ENCODE measurements at regions not wholly inside any gene's neighbourhood (a gene's known extent, or its start where the extent isn't known, plus 50 kb on each side); places are given as distances from the start of the nearest gene placed in this dataset.

DNA sequence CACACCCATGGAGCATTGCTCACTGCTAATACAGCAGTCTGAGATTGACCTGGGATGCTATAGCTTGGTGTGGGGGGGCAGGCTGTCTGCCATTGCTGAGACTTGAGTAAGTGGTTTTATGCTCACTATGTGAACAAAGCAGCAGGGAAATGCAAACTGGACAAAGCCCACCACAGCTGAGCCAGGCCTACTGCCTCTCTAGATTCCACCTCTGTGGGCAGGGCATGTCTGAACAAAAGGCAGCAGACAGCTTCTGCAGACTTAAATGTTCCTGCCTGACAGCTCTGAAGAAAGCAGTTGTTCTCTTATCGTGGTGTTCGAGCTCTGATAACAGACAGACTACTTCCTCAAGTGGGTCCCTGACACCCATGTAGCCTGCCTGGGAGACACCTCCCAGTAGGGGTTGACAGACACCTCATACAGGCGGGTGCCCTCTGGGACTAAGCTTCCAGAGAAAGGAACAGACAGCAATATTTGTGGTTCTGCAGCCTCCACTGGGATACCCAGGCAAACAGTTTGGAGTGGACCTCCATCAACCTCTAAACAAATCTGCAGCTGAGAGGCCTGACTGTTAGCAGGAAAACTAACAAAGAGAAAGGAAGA, 2204.8 kb downstream of the TP53TG3F start:
- H3K4me1 ChIP-seq (ENCODE audit: control insufficient read depth, low read length), result no peaks in the 10 kb centered on the region
- no peaks in the 10 kb centered on the region for H3F3A ChIP-seq (ENCODE audit: control insufficient read depth, insufficient read depth)
- H3K4me2 ChIP-seq (ENCODE audit: low read length), result no peak overlapping the region
- no peaks in the 10 kb centered on the region for H3K9me2 ChIP-seq (replicated peaks; ENCODE audit: control insufficient read depth, low read length)
- peaks cover 3% of the 10 kb centered on the region; the same call in 1 of the 2 replicates for H3K9me3 ChIP-seq (ENCODE audit: control insufficient read depth, insufficient read depth, low read length)
- no peaks in the 10 kb centered on the region for H3K36me3 ChIP-seq (ENCODE audit: control insufficient read depth, low read length)
- no peaks in the 10 kb centered on the region for H3K79me2 ChIP-seq (ENCODE audit: control insufficient read depth, low read length)
- no peaks in the 10 kb centered on the region for H4K20me1 ChIP-seq (ENCODE audit: control insufficient read depth, insufficient read depth, low read depth, low read length)
- no peak overlapping the region for H3K27ac ChIP-seq (ENCODE audit: low read depth, low read length)
- no peak overlapping the region for H3K4me3 ChIP-seq (ENCODE audit: low read length)
- H3K27me3 ChIP-seq (ENCODE audit: control insufficient read depth, low read length), result no peaks in the 10 kb centered on the region
- TF ChIP-seq EZH2phosphoT487 (IDR thresholded peaks at IDR 0.05; ENCODE audit: borderline replicate concordance, low read length), result no peak
- TF ChIP-seq, protein P1, sequence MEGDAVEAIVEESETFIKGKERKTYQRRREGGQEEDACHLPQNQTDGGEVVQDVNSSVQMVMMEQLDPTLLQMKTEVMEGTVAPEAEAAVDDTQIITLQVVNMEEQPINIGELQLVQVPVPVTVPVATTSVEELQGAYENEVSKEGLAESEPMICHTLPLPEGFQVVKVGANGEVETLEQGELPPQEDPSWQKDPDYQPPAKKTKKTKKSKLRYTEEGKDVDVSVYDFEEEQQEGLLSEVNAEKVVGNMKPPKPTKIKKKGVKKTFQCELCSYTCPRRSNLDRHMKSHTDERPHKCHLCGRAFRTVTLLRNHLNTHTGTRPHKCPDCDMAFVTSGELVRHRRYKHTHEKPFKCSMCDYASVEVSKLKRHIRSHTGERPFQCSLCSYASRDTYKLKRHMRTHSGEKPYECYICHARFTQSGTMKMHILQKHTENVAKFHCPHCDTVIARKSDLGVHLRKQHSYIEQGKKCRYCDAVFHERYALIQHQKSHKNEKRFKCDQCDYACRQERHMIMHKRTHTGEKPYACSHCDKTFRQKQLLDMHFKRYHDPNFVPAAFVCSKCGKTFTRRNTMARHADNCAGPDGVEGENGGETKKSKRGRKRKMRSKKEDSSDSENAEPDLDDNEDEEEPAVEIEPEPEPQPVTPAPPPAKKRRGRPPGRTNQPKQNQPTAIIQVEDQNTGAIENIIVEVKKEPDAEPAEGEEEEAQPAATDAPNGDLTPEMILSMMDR (IDR thresholded peaks at IDR 0.05; ENCODE audit: low read depth, low read length, poor library complexity, severe bottlenecking), result no peak

DNA sequence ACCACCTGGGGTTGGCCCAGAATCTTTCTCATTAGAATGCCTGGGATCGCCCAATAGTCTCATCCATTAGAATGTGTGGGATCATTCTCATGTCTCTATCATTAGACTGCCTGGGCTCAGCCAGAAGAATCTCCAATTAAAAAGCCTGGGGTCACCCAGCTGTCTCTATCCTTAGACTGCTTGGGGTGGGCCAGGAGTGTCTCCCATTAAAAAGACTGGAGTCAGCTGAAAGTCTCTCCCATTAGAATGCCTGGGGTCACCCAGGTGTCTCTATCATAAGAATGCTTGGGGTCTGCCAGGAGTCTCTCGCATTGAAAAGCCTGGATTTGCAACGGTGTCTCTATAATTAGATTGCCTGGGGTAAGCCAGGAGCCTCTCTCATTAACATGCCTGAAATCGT, 2225.7 kb downstream of the TP53TG3F start:
- Histone ChIP-seq H3K9me3 (ENCODE audit: control insufficient read depth, insufficient read depth, low read length) (peaks cover 10% of the 10 kb centered on the region; the same call in 1 of the 2 replicates), H3K4me1 (ENCODE audit: control insufficient read depth, low read length) (no peaks in the 10 kb centered on the region), H3K4me3 (ENCODE audit: low read length) (no peak overlapping the region), H3K4me2 (ENCODE audit: low read length) (no peak overlapping the region), H3K36me3 (ENCODE audit: control insufficient read depth, low read length) (no peaks in the 10 kb centered on the region), H3K27ac (ENCODE audit: low read depth, low read length) (no peak overlapping the region), H3F3A (ENCODE audit: control insufficient read depth, insufficient read depth) (no peaks in the 10 kb centered on the region), H3K9me2 (replicated peaks; ENCODE audit: control insufficient read depth, low read length) (no peaks in the 10 kb centered on the region), H4K20me1 (ENCODE audit: control insufficient read depth, insufficient read depth, low read depth, low read length) (no peaks in the 10 kb centered on the region), H3K79me2 (ENCODE audit: control insufficient read depth, low read length) (no peaks in the 10 kb centered on the region), H3K27me3 (ENCODE audit: control insufficient read depth, low read length) (no peaks in the 10 kb centered on the region)
- no peak for TF ChIP-seq EZH2phosphoT487 (IDR thresholded peaks at IDR 0.05; ENCODE audit: borderline replicate concordance, low read length)
- TF ChIP-seq, protein P1 (IDR thresholded peaks at IDR 0.05; ENCODE audit: low read depth, low read length, poor library complexity, severe bottlenecking), result no peak

DNA sequence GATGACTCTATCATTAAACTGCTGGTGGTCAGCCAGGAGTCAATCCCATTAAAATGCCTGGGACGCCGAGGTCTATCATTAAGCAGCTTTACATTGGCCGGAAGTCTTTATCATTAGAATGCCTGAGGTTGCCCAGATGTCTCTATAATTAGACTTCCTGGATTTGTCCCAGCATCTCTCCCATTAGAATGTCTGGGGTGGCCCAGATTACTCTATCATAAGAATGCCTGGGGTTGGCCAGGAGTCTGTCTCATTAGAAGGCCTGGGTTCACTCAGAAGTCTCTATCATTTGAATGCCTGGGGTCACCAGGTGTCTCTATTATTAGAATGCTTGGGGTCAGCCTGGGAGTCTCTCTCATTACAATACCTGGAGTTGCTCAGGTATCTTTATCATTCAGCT, 2227.2 kb downstream of the TP53TG3F start:
- Histone ChIP-seq H3K4me3 (ENCODE audit: low read length) (no peak overlapping the region), H3K79me2 (ENCODE audit: control insufficient read depth, low read length) (no peaks in the 10 kb centered on the region), H3F3A (ENCODE audit: control insufficient read depth, insufficient read depth) (no peaks in the 10 kb centered on the region), H3K9me2 (replicated peaks; ENCODE audit: control insufficient read depth, low read length) (no peaks in the 10 kb centered on the region), H3K4me2 (ENCODE audit: low read length) (no peak overlapping the region), H3K9me3 (ENCODE audit: control insufficient read depth, insufficient read depth, low read length) (peaks cover 14% of the 10 kb centered on the region; the same call in 1 of the 2 replicates), H3K27ac (ENCODE audit: low read depth, low read length) (no peak overlapping the region), H3K27me3 (ENCODE audit: control insufficient read depth, low read length) (no peaks in the 10 kb centered on the region), H3K36me3 (ENCODE audit: control insufficient read depth, low read length) (no peaks in the 10 kb centered on the region), H4K20me1 (ENCODE audit: control insufficient read depth, insufficient read depth, low read depth, low read length) (no peaks in the 10 kb centered on the region), H3K4me1 (ENCODE audit: control insufficient read depth, low read length) (no peaks in the 10 kb centered on the region)
- TF ChIP-seq, protein P1 (IDR thresholded peaks at IDR 0.05; ENCODE audit: low read depth, low read length, poor library complexity, severe bottlenecking), result no peak
- no peak for TF ChIP-seq EZH2phosphoT487 (IDR thresholded peaks at IDR 0.05; ENCODE audit: borderline replicate concordance, low read length)

Data from DOHH2 (cell line).